HG03025 (cell line): ENCODE measurements at regions not wholly inside any gene's neighbourhood (a gene's known extent, or its start where the extent isn't known, plus 50 kb on each side); places are given as distances from the start of the nearest gene placed in this dataset.
"Not testable (repeated sequence)": the region's sequence is repeated elsewhere in the genome, so short reads cannot be mapped to it uniquely, and the experiment has no call there.

ENCODE experiments used
- ATAC-seq: cut with Tn5 transposase; IDR thresholded peaks from one replicate; pipeline ENCODE4 v1.9.1; 2021; ENCODE audit warnings: mild to moderate bottlenecking, moderate library complexity; ENCODE audit not compliant: unreplicated experiment, low FRiP score

- no peak for ATAC-seq
Measured at GRCh38 chr6:30832864-30833263, 51.5 kb upstream of the DDR1 start.

GRCh38 chr6:30830438-30830837 is 53.9 kb upstream of the DDR1 start:
- no peak for ATAC-seq

- no peak for ATAC-seq
Measured at GRCh38 chr6:30829639-30830255, 54.6 kb upstream of the DDR1 start.

GRCh38 chr6:30829033-30829432 is 55.3 kb upstream of the DDR1 start:
- ATAC-seq, result no peak

GRCh38 chr6:30828027-30828962 is 56.0 kb upstream of the DDR1 start:
- no peak for ATAC-seq

GRCh38 chr6:30826961-30827342 is 57.4 kb upstream of the DDR1 start:
- ATAC-seq, result no peak

- no peak for ATAC-seq
Measured at GRCh38 chr6:30824698-30825097, 59.6 kb upstream of the DDR1 start.

- no peak for ATAC-seq
Measured at GRCh38 chr6:30823534-30823865, 60.8 kb upstream of the DDR1 start.

- no peak for ATAC-seq
Measured at GRCh38 chr6:30821862-30822784, 62.2 kb upstream of the DDR1 start.

GRCh38 chr6:30820193-30820592 is 64.1 kb upstream of the DDR1 start:
- ATAC-seq, result no peak

- no peak for ATAC-seq
Measured at GRCh38 chr6:30819297-30819917, 64.9 kb upstream of the DDR1 start.

GRCh38 chr6:30818391-30818841 is 65.9 kb upstream of the DDR1 start:
- ATAC-seq, result no peak

- ATAC-seq, result no peak
Measured at GRCh38 chr6:30816791-30817739, 67.3 kb upstream of the DDR1 start.

GRCh38 chr6:30816296-30816695 is 68.0 kb upstream of the DDR1 start:
- not testable (repeated sequence) for ATAC-seq

GRCh38 chr6:30815041-30815742 is 69.1 kb upstream of the DDR1 start:
- ATAC-seq, result not testable (repeated sequence)

GRCh38 chr6:30814146-30815040 is 69.9 kb upstream of the DDR1 start:
- ATAC-seq, result no peak

GRCh38 chr6:30813631-30814145 is 69.3 kb upstream of the IER3 start:
- ATAC-seq, result no peak
